HG03060 (cell line): ENCODE measurements at regions not wholly inside any gene's neighbourhood (a gene's known extent, or its start where the extent isn't known, plus 50 kb on each side); places are given as distances from the start of the nearest gene placed in this dataset.
"Not testable (repeated sequence)": the region's sequence is repeated elsewhere in the genome, so short reads cannot be mapped to it uniquely, and the experiment has no call there.

Experiments used
- ATAC-seq: cut with Tn5 transposase; IDR thresholded peaks from one replicate; pipeline ENCODE4 v1.9.1; 2021; ENCODE audit warnings: low read depth, moderate number of reproducible peaks; ENCODE audit not compliant: unreplicated experiment

DNA sequence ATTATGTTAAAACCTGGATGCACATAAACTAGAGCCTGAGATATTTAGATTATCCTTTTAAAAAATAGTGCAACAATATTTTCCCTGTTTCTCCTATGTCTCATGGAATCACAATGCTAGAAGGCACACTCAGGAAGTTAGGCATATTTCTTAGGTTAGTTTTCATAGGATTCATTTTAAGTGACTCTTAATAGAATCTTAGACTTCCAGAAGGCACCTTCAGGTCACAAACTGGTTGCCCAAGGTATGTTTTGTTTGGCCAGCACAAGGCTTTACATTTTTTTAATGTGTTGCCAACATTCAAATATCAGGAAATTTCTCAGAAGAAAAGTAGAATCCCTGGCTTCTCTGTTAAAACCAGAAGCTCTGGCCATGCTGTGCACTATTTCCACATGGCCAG, 129.3 kb downstream of the LNPK start:
- ATAC-seq = no peak

DNA sequence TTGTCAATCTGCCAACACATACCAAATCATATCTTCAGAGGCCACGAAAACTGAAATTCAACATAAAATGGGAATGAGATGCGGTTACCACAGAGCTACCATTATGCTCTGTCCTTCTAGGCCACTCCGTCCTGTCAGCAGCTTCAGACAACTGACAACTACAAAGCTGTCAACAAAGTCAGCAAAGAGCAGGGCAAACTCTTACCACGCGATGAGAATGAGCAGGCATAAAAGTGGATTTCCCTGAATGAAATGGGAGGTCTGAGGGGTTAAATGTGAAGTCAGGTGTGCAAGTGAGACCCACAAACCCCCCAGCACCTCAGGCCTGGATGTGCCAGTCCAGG, 130.1 kb downstream of the LNPK start:
- no peak for ATAC-seq

DNA sequence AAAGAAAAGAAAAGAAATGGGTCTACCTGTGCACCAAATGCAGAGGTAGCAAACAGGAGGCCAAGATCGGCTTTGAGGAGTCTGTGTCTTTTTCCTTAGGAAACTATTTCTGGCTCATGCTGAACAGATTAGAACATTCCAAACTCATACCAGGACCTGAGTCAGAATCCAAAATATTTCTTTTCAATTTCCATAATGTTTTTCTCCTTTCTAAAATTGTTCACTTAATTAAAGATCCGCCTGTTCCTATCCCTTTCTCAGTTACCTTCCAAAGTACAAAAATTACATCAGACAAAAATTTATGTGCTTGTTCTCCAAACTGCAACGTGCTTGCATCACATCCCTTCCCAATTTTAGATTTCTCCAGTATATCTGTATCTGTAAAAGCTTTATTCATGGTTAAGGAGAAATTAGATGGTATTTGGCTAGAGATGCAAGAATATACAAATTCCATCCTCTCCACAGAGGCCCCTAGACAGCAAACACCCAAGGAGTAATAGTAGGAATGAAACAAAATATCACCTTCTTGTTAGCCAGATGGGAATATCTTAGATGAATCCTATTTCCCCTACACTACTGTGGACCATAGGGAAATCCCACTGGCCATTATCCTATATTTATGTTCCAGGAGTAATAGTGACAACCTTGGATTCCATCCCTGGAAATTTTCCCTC, 130.6 kb downstream of the LNPK start:
- no peak for ATAC-seq

DNA sequence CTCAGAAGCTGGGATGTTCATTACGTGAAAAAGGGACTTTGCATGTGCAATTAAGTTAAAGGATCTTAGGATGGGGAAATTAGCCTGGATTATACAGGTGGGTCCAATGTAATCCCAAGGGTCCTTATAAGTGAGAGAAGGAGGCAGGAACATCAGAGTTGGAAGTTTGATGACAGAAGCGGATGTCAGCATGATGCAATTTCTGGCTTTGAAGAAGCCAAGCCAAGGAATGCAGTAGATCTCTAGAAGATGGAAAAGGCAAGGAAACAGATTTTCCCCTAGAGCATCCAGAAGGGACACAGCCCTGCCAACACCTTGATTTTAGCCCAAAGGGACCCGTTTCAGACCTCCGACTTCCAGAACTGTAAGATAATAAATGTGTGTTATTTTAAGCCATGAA, 136.4 kb downstream of the LNPK start:
- no peak for ATAC-seq

DNA sequence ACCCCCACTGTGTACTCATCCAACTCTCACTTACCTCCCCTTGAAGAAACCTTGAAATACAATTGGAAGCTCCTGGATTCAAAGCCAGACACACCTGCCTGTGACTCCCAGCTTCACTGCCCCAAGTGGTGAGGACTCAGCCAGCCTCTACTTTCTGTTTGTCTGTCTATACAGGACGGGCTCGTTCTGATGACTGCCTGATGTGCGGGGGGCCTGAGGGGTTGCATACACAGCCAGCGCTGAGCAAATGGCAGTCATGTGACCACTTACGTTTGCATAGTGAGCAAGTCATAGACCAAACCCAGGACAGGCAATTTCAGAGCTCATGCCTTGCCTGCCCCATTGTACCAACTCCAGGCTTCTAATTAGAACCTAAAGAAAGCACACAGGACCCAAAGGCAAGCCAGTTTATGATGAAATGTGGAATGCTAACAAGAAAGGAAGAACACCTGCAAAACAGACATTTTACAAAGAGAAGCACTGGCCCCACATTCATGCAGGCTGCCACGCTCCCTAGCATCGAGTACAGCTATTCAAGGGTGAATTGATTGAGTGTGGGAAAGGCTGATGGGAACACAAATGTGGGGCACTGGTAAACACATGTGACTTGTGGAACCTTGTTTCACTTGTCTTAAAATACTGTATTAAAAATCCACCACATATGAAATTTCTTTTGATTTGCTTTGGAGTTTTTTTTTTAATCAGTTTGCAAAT, 137.8 kb downstream of the LNPK start:
- no peak for ATAC-seq

DNA sequence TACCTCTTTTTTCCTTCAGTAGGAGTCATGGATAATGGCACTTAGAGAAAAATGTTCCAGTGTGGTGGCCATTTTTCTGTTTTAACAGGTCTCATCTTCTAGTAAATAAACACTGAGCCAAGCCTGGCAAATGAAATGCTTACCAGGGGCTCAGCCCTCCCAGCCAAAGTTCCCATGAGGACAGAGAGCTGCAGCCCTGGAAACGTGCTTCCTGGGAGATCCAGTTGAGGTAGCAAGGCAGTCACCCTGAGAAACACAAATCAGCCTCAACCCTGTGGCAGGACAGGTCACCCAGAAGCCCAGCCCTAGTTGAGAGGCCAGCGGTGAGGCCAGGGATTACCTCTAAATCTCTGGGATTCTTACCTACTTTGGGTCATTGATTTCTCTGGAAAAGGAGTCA, 140.1 kb downstream of the LNPK start:
- ATAC-seq = no peak

DNA sequence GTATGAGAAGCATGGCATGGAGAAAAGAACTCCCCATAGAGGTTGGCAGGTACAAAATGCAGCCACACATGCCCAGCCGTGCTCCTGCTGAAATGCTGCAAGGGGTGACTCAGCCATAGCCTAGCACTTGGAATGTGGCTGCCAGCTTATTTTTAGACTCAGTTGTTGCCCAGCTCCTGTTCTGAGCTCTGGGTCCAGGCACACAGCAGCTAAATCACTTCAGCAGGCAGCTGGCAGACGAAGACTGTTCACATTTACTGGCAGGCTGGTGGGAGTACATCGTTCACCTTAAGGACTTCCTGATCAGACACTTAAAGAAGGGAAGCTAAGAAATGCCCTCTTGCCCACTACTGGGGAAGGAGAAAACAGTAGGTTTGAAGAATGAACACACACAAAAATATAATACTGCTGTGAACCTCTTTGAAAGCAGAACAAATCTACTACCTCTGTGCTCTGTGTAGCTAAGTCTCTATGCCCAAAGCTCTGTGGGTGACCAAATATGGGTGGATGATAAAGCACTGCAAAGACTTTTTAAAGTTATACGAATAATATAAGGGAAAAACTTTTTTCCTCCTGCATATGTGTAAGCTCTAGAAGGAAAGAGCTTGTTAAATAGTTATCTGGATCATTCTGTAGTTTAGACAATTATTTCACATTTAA, 146.1 kb downstream of the LNPK start:
- no peak for ATAC-seq

DNA sequence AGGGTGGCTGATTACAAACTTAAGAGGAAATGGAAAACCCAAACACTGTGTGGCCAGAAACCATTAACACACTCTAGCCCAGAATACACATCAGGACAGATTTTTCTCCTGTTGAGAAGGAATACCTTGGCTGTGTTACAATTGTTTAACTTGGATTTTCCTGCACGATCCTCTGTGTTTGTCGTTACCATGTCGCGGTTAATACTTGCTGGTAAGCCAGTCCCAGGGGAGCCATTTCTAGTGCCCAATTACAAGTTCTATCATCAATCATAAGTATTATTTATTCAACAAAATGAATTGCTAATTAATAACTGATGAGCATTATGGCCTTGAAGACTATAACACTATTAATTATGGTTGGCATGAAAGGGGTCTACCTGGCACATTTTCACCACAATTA, 146.8 kb downstream of the LNPK start:
- ATAC-seq = no peak

DNA sequence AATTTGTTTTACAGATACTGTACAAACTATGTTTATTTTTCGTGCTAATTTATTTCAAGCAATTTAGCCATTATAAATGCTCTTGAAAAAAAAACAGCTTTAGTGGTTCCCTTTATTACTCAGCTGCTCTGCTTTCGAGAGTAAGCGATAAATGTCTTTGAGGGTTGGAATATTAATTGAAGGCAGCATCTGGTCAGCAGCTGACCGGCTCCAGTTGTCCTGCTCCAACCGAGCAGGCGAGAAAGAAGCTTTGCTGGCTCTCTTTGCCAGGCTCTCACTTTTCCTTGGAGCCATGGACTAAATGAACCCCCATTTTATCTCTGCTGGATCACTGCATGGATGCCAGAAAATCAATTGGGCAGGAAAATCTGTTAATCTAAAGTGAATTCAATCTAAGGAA, 147.4 kb downstream of the LNPK start:
- no peak for ATAC-seq

DNA sequence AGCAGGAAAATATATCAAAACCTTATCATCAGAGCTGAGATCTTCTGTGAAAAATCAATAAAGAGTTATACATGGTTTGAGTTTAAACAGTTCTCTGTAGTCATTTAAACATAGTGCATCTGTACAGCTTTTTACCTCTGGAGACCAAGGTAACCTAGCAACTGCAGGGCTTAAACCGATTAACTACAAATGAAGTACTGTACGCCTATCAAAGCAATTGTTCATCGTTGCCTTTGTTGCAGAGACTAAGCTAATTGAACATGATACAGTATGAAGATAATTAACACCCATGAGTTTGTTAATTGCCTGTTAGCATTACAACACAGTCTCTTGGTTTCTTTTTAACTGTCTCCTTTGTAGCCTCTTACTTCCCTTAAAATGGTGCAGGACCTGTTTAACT, 147.9 kb downstream of the LNPK start:
- no peak for ATAC-seq

DNA sequence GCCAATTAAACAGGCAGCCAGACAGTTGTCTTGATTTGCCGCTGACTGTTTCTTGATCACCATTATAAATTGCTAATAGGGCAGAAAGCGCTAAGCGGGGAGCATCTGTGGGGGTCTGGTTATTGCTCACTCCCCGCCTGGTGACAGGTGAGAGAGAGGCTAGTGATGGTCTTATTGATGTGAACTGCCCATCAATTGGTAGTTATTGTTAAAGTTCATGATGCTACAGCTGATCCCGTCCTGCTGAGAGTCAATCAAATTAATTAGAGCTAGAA, 148.5 kb downstream of the LNPK start:
- no peak for ATAC-seq

DNA sequence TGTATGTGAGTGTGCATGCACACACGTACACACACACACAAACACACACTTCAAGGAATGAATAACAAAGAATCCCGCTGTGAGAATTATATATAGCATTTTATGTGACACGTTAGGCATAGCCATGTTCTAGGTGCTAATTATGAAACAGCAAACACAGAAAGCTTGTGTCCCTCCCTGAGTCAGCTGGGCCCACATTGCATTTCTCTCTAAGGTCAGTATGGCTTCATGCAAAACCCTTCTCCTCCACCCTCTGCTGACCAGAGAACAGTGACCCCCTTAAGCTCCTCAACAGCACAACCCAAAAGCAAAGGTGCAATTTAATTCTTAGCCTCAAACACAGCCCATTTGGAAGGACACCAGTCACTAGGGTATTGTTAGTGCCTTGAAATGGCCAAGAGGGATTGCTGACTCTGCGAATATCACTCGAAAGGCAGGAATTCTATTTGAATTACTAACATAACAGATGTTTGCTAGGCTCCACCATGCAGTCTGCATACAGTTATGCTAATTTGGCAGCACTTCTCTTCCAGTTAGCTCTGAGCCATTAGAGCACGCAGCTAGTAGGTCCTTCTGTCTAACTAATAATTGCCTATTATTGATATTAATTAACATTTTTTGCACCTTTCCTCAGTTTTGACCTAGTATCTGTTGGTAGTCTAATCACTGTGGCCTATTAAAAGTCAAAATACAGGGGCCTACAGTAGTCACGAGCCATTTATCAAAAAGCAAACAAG, 149.0 kb downstream of the LNPK start:
- no peak for ATAC-seq

DNA sequence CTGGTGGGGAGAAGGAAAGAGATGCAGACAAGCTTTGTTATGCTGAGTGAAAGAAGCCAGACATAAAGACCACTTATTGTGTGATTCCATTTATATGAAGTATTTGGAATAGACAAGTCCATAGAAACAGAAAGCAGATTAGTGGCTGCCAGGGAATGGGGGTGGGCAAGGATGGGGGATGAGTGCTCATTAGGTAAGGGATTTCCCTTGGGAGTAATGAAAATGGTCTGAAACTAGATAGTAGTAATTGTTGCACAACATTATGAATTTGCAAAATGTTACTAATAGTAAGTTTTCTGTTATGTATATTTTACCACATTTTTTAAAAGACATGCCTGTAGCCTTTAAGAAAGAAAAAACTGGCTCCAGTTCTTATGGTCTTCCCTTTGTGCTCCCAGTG, 154.9 kb downstream of the LNPK start:
- no peak for ATAC-seq

DNA sequence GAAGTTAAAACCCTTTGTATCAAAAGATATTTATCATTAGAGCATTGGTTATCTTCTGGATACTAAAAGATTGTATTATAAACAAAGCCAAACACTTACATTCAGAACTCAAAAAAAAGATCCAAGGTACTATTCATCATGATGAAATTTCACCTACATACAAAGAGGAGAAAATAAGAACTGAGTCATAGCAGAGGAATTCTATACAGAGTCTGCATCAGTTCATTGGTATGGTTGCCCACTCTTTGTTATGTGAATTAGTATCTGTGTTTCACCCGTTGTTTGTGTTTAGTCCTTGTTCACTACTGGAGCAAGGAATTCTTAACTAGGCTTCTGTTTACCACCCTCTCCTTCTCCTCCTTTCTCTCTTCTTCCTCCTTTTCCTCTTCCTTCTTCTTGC, 157.9 kb downstream of the LNPK start:
- no peak for ATAC-seq

DNA sequence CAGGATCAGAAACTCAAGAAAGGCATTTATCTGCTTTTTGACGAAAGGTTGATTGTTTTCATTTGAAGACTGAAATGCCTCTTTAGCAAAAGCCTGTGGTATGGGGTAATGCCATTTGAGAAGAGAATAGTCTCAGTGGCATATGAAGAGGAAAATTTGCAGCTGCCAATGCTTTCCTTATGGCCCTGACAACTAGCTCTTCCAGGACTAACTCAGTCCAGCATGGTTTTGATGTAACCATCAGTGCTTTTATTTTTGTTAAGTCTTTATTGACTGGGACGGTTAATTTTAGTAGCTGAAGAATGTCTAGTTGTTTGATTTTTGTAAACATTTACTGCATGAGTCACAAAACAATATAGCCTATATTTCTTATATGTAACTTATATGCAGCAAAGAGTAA, 158.4 kb downstream of the LNPK start:
- ATAC-seq = no peak

DNA sequence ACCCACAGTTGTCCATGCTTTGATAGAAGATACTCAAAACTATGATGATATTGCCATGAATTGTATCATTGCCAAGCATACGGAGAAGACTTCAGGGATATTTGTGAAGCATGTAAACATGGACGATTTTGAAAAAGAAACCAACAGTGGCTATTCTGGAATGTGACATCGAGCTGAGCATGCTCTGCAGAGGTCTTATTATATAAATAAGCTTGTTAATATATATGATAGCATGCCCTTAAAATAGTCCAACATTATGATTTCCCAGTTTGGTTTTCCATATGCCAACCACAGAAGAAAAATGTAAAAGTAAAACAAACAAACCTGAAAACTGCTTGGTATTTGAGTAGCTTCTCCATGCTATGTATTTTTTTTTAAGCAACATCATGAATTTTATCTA, 159.1 kb downstream of the LNPK start:
- no peak for ATAC-seq

DNA sequence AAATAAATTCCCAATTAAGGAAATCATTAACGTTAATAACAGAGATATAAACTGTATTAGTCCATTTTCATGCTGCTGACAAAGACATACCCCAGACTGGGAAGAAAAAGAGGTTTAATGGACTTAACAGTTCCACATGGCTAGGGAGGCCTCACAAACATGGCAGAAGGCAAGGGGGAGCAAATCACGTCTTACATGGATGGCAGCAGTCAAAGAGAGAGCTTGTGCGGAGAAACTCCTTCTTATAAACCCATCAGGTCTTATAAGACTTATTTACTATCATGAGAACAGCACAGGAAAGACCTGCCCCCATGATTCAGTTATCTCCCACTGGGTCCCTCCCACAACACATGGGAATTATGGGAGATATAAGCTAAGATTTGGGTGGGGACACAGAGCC, 161.3 kb downstream of the LNPK start:
- ATAC-seq = not testable (repeated sequence)

DNA sequence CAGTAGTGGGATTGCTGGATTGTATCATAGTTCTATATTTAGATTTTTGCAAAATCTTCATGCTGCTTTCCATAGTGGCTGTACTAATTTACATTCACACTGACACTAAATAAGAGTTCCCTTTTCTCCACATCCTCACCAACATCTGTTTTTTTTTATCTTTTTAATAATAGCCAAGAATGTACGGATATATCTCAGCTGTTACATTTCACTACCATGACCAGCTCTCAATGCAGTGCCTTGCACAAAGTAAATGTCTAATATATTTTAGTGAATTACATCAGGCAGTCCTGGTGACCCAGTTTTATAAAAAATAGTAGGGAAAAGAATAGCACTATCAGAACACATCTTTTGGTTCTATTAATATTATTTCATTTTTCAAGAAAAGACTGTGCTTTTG, 161.8 kb downstream of the LNPK start:
- ATAC-seq = no peak

DNA sequence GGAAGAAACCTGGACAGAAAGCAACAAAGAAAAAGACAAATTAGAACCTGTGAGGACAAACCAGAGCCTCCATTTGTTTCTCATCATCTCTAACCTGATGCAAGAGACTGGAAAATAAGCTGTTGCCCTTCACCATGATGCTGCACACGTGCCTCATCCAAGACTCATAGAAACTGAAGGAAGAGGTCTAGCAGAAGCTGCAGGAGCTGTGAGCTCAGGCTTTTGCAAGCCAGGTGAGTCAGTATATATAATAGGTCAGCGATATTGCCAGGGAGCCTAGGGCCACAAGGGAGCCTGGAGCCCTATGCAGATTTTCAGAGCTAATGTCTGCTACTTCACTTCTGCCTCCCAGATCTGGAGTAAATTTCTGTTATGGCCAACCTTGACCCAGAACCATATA, 163.1 kb downstream of the LNPK start:
- ATAC-seq = no peak

DNA sequence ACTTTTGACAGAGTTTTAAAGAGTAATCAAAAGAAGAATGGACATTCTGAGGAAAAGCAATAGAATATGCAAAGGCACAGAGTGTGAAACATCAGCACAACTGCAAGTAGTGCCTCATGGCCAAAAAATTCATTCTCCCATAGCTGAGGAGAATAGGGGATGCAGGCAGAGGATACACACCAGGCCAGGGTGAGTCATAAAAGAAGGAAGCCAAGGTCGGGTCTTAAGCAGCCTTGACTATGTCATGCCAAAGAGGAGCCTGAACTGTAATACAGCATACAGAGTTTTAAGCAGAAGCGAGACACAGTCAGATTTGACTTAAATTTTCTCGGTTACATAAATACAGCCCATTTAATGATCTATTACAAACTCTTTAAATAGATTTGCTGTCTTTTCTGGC, 165.0 kb downstream of the LNPK start:
- ATAC-seq = no peak

DNA sequence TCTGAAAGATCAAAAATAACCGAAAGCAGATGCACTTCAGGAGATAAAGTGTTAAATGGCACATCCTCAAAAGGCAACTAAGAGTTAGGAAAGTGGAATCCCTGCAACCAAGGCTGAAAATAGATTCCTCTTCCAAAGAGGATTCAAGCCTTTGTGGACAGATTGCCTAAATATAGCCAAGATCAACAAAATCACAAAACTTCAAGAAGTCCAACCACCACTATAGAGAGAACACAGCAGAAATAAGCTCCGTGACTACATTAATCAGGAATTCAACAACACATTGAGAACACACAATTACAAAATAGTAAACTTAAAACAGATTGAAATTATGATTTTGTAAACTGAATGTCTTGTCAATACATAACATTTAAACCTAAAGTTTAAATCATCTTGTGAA, 165.7 kb downstream of the LNPK start:
- no peak for ATAC-seq

DNA sequence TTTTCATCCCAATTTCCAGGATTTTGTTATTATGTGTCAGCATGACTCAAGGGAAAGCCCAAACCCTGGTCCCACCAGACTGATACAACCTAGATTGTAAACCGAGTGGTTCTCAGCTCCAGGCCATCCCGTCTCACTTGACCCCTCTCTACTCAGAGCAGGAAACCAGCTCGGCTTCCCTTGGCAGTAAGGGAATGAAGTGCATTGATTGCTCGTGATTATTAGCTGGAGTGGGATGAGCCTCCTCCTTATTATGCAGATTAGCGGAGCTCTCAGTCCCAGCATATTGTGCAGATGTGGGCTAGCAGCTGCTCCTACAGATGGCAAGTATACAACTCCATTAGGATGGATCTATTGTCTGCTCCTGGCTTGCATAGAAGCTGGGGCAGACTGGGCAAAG, 167.6 kb downstream of the LNPK start:
- no peak for ATAC-seq
